Upper lobe of right lung (tissue), 1 donor: ENCODE measurements at regions not wholly inside any gene's neighbourhood (a gene's known extent, or its start where the extent isn't known, plus 50 kb on each side); places are given as distances from the start of the nearest gene placed in this dataset.

Source experiments
- ATAC-seq: fragments of 200-7000 bp; cut with Tn5 transposase; one replicate; pipeline ENCODE4 v1.9.1; 2020; ENCODE audit warnings: mild to moderate bottlenecking, moderate library complexity
- DNase-seq: peaks from one replicate; pipeline ENCODE4 v3.0.0-alpha.2; 2020
- H3K27ac ChIP-seq: fragments of 200-600 bp; one replicate; pipeline ENCODE4 v1.8.0; 2022
- H3K27me3 ChIP-seq: fragments of 200-600 bp; one replicate; pipeline ENCODE4 v1.8.0; 2022; ENCODE audit warnings: mild to moderate bottlenecking
- H3K36me3 ChIP-seq: fragments of 200-600 bp; one replicate; pipeline ENCODE4 v1.8.0; 2022
- H3K4me1 ChIP-seq: fragments of 200-600 bp; one replicate; pipeline ENCODE4 v1.8.0; 2022
- H3K4me3 ChIP-seq: fragments of 200-600 bp; one replicate; pipeline ENCODE4 v1.8.0; 2022; ENCODE audit warnings: mild to moderate bottlenecking
- H3K9me3 ChIP-seq: fragments of 200-600 bp; one replicate; pipeline ENCODE4 v1.8.0; 2022
- CTCF ChIP-seq: fragments of 200-600 bp; IDR thresholded peaks from one replicate; pipeline ENCODE4 v1.8.0; 2022; ENCODE audit warnings: antibody characterized with exemption
- intact Hi-C: fragments of 100-400 bp; cut with DNase I; formaldehyde crosslinking; loops from one replicate; pipeline ENCODE4 v1.11.0; 2022
- donor health status: DM: no; HTN: yes; CAD: no; lungs with severe emphysema.

GRCh38 chr4:110424144-110424543 is 51.8 kb upstream of the ENPEP start:
- Histone ChIP-seq H3K36me3 (no peaks in the 10 kb centered on the region), H3K9me3 (no peaks in the 10 kb centered on the region), H3K4me3 (no peak overlapping the region), H3K4me1 (no peaks in the 10 kb centered on the region), H3K27me3 (no peaks in the 10 kb centered on the region), H3K27ac (no peak overlapping the region)
- intact Hi-C loops, result no loop called here
- DNase-seq, result no peak
- no peak for ATAC-seq
- TF ChIP-seq CTCF, result no peak

- no peaks in the 10 kb centered on the region for H3K36me3 ChIP-seq
- no peak for TF ChIP-seq CTCF
- H3K4me1 ChIP-seq, result no peaks in the 10 kb centered on the region
- no peak for DNase-seq
- H3K9me3 ChIP-seq, result no peaks in the 10 kb centered on the region
- no peaks in the 10 kb centered on the region for H3K27me3 ChIP-seq
- peak; percentile 26 for ATAC-seq
- no peak overlapping the region for H3K4me3 ChIP-seq
- intact Hi-C loops, result no loop called here
- H3K27ac ChIP-seq, result no peak overlapping the region
These were observed 57.3 kb upstream of the ENPEP start for GRCh38 chr4:110418641-110419040.

GRCh38 chr4:110417136-110417535 is 58.8 kb upstream of the ENPEP start:
- H3K36me3 ChIP-seq, result no peaks in the 10 kb centered on the region
- no peak overlapping the region for H3K4me3 ChIP-seq
- DNase-seq (no peak), ATAC-seq (no peak)
- H3K9me3 ChIP-seq, result no peaks in the 10 kb centered on the region
- H3K27ac ChIP-seq, result no peak overlapping the region
- intact Hi-C loops, result no loop called here
- TF ChIP-seq CTCF, result no peak
- no peaks in the 10 kb centered on the region for H3K4me1 ChIP-seq
- H3K27me3 ChIP-seq, result no peaks in the 10 kb centered on the region

- no peak overlapping the region for H3K4me3 ChIP-seq
- H3K9me3 ChIP-seq, result no peaks in the 10 kb centered on the region
- no peaks in the 10 kb centered on the region for H3K4me1 ChIP-seq
- TF ChIP-seq CTCF, result no peak
- ATAC-seq, result no peak
- DNase-seq, result no peak
- peak overlapping the region; percentile 0 for H3K27ac ChIP-seq
- no peaks in the 10 kb centered on the region for H3K36me3 ChIP-seq
- no peaks in the 10 kb centered on the region for H3K27me3 ChIP-seq
- intact Hi-C loops, result no loop called here
These were observed 60.5 kb upstream of the ENPEP start for GRCh38 chr4:110415478-110415877.

DNA sequence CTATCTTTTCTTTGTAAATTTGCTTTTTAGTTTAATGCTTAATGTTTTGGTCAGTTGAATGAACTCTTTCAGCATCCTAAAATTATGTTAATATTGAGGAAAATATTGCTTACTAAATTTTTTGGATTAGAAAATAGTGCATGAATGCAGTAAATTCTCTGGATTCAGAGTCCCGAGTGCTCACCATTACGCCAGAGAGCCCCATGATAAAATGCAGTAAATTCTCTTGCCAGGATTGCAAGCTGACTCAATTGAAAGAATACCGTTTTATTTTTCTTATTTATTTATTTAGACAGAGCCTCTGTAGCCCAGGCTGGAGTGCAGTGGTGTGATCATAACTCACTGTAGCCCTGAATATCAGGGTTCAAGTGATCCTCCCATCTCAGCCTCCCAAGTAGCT is 60.9 kb upstream of the ENPEP start:
- H3K27ac ChIP-seq, result peak overlapping the region; percentile 0
- H3K27me3 ChIP-seq, result no peaks in the 10 kb centered on the region

More for the DNA sequence above, 60.9 kb upstream of the ENPEP start:
- DNase-seq (no peak), ATAC-seq (no peak)
- no peak overlapping the region for H3K4me3 ChIP-seq
- no peaks in the 10 kb centered on the region for H3K36me3 ChIP-seq
- H3K4me1 ChIP-seq, result no peaks in the 10 kb centered on the region
- intact Hi-C loops, result no loop called here
- no peaks in the 10 kb centered on the region for H3K9me3 ChIP-seq
- no peak for TF ChIP-seq CTCF
